Umbilical cord (tissue), 1 donor: ENCODE measurements at regions not wholly inside any gene's neighbourhood (a gene's known extent, or its start where the extent isn't known, plus 50 kb on each side); places are given as distances from the start of the nearest gene placed in this dataset.

ENCODE experiments used
- DNase-seq: peaks from one replicate; pipeline ENCODE4 v3.0.0-alpha.2; 2015; ENCODE audit warnings: low spot score

DNA sequence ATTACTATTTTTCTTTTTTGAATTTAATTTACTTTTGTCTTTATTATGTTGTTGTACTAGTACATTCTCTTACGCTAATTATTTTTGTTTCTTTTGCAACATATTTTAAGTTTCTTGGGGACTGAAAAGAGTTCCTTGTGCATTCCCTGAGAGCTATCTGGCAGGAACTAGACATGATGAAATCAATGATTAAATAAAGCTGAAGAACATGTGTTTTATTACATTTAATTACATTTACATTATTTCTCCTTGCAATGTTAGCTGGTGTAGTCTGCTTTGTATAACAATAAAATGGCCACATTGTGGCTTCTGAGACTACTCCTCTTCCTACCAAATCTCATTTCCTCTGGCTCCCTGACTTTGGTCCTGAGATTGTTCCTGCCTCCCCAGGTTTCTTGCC lies 244.9 kb downstream of the NDFIP2 start:
- no peak for DNase-seq

DNA sequence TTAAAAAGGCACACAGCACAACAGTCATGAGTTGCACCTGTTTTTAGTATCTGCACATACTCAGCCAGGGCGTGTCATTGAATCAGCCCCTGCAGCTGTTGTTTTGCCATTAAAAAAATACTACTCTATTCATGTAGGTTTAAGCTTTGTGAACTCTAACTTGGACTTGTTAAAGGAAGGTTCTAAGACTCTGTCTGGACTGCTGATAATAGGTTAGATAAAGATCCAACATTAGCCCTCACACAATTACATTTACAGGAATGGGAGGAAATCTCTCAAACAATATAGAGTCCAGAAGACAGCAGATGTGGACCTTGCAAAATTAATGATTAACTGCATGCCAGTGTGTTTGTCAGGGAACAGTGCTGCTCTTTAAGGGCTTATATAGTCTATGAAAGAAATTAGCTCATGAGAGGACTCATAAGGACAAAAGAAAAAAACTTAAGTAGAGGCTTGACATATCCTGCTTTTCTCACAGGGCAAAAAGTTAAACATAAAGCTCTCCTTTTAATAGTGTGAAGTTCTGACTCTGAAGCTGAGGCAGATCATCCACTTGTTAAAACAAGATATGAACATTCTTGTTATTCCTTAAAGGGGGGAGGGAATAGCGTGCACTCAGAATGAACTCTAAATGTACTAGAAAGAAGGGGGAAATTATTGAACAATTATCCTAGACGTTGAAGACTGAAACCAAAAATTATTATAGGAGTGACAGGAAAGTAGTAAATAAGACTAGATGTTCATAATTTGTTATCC lies 243.6 kb downstream of the NDFIP2 start:
- DNase-seq, result peak; percentile 59

DNA sequence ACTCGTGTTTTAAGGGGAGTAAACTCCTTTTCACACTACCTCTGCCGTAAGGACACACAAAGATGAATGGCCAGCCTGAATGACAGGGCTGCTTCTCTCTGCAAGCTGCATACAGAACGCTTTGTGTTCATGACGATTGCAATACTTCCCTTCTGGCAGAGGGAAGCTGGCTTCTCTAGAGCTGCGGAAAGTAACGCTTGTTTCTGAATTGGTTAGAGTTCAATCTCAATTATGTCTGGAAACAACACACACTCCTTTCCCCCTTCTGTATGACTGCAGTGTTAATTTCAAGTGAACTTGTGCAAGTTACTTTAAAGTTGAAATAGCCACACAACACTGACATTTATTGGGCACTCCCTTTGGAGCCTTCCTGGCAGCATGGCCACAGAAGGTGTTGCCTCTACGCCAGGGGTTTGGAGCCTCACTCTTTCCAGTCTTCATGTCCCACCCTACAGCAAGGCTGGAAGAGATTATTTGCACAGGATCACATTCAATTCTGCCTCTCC lies 242.6 kb downstream of the NDFIP2 start:
- DNase-seq, result peak; percentile 47

DNA sequence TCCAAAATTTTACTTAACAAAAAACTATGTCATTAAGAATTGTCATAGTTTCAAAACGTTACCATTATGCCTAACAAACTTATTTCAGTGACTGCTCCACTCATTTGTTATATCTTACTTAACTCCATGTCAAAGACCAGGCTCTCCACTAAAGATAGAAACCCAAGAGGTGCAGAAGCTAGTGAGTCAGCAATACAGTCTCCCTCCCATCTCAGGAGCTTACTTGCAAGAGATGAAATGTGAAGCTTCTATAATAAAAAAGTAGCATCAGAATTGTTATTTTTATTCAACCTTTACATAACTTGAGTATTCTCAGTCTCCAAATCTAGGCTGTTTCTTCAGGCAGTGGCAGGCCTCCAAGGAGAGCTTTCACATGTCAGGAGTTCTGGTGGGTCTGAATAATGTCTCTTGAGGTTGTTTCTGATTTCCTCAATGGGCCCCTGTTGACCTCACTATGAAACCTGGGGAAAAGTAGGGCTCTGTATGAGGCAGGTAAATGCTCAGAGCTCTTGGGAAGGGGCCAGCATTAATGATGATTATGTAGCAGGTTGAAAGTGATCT lies 242.0 kb downstream of the NDFIP2 start:
- DNase-seq, result peak; percentile 58

DNA sequence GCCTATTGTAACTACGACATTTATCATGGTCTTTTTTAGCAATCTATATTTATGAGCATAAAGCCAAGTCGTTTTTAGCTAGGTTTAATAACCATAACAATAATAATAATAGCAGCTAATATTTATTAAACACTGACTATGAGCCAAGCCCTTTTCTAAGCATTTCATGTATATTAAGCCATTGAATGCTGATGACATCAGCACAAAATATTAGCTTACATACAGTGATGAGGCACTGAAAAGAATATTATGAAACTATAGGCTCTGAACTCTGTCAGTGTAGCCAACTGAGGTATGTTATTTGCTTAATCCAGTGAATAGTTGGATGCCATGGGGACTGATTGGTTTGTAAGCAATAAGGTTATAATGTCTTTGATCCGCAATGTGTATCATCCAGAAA lies 235.2 kb downstream of the NDFIP2 start:
- DNase-seq, result no peak

DNA sequence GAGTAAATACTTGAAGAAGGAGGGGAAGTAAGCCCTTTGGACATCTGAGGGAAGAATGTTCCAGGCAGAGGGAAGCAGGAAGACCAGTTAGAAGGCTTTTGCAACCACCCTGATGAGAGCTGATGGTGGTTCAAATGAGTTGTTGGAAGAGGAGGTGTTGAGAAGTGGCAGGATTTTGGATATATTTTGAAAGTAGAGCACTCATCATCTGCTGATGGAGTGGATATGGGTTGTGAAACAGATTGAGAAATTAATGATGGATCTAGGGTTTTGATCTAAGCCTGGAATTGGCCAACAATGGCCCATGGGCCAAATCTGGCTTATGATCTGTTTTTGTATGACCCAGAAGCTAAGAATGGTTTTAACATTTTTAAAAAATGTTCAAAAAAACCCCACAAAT lies 230.7 kb downstream of the NDFIP2 start:
- DNase-seq, result no peak

DNA sequence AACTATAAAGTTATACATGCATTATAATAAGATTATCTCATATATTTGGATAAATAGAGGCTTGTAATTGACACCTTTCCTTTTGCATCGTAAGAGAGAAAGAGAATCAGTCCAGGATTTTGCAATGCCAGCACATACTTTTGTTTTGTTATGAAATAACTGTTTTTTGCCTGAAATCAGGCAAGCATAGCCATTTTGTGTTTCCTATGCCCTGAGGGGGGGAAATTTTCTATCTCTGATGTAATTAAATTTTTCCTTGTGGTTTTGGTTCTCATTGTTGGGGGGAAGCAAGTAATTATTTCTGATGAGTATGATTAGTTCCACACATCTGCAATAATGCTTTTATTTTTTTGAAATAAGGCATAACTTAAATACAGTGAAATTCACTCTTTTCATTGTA lies 229.4 kb downstream of the NDFIP2 start:
- DNase-seq, result no peak

DNA sequence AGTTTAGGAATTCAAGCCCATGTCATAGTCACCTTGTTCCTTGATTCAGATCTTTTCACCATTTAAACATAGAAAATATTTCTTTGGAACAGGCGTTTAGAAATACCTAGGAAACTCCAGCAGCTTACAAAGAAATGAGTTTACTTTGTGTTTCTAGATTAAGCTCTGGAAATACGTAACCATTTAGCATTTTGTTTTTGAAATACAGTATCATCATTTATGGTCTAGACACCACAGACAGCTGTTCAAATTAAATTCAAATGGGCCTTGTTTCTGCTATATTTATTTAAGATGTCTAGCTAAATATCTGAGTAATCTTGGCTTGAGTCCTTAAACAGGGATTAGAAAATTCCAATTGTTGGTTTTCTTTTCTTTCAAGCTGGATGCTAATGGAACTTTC lies 228.5 kb downstream of the NDFIP2 start:
- no peak for DNase-seq

DNA sequence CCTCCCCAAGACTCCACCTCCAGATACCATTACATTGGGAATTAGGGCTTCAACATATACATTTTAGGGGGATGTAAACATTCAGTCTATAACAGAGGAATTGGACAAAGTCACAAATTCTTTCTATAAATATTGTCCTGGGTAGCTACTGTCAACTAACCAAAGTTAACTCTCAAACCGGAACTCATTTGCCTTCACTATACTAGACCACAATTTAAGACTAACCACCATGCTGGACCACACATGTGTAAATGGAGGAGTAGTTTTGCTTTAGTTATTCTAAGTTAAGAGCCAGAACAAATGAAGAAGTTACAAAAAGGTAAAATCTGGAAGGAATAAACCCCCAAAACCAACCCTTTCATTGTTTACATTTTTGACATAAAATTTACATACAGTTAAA lies 222.8 kb downstream of the NDFIP2 start:
- DNase-seq, result no peak

DNA sequence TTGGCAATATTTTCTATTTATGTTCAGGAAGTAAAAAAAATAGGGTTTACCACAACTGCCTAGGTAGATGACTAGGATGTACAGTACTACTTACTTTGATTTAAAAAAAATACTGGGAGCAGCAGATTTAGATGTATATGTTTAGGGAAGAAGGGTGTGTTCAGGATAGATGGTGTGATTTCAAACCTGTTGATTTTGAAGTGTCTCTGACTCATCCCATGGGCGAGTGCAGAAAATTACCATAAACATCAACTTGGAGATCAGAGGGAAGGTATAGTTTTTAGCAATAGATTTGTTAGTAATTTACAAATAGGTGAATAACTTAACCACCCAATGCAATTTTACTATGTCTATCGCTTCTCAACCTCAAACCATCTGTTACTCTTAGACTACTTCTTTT lies 214.8 kb downstream of the NDFIP2 start:
- DNase-seq, result no peak

DNA sequence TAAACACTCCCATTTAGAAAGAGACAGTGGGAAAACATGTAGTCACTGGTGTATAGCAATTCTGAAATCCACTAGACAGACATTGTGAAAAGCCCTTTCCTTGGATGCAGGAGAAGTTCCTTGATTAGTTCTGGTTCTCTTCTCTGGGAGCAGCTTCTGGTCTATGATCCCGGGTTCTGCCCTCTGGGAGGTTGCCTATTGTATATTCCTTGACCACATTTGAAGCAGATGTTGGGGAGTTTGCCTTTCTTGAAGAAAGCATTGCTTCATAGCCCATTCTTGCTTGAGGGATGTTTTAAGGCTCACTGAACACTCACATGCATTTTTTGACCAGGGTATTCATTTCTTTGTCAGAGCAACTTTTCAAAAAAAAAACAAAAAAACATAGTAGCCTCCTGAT lies 211.9 kb downstream of the NDFIP2 start:
- no peak for DNase-seq

DNA sequence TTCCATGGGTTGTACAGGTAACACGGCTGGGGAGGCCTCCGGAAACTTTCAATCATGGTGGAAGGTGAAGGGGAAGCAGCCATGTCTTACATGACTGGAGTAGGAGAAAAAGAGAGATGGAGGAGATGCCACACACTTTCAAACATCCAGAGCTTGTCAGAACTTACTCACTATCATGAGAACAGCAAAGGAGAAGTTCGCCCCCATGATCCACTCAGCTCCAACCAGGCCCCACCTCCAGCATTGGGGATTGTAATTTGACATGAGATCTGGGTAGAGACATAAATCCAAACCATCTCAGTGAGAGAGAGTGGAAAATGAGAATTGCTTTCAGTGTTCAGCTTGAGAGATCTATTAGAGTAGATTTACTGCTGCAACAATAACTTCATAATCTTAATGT lies 210.9 kb downstream of the NDFIP2 start:
- DNase-seq, result no peak

DNA sequence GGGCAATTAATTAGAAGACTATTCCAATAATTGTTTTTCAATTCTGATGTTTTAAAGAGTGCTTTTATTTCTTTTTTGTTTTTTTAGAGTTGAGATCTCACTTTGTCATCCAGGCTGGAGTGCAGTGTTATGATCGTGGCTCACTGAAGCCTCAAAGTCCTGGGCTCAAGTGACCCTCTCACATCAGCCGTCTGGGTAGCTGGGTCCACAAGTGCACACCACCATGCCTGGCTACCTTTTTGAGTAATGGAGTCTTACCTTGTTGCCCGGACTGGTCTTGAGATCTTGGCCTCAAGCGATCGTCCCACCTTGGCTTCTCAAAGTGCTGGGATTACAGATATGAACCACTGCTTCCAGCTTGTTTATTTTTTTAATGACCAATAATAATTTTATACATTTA lies 207.8 kb downstream of the NDFIP2 start:
- no peak for DNase-seq

DNA sequence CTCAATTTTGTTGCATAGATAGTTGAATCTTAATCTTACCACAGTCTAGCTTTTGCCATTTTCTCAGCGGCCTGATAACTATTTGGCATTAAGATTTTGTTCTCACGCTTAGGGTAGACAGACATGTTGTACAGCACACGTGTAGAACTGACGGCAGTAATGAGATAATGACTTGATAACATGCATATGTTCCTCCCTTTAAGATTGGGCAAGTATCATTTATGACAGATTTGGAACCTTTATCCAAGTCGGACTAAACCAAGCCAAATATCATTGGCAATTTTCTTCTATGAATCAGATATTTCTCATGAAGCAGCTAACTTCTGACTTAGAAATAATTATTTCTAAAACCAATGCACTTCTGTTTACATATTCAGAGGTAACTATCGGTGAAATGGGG lies 205.5 kb downstream of the NDFIP2 start:
- DNase-seq, result no peak

DNA sequence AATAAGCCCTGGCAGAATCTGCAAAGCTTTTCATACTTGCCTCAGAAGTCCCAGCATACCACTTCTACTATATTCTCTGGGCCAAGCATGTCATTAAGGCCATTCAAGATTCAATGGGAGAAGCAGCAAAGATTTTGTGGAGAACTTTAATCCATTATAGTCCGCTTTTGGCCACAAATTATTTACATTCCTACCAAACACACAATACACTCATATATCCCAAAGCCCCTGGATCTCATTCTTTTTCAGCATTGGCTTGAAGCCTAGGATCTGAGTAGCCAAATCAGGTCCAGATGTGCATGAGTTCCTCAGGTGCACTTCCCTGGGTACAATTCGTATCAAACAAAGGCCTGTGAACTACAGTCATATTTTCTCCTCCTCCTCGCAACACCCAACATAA lies 203.4 kb downstream of the NDFIP2 start:
- DNase-seq, result no peak

DNA sequence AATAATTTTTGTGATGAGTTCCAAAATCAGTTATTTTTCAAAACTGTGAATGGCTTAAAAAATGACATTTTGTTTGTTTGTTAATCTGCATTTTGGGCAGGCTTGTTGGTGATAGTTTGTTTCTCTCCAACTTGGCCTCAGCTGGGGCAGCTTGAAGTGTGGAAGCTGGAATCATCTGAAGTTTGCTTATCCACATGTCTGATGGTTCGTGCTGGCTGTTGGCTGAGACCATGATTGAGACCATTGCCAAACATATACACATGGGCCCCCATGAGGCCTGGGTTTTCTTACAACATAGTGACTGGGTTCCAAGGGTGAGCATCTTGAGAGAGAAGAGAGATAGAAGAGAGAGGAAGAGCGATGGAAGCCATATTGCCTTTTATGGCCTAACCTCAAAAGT lies 201.2 kb downstream of the NDFIP2 start:
- no peak for DNase-seq

DNA sequence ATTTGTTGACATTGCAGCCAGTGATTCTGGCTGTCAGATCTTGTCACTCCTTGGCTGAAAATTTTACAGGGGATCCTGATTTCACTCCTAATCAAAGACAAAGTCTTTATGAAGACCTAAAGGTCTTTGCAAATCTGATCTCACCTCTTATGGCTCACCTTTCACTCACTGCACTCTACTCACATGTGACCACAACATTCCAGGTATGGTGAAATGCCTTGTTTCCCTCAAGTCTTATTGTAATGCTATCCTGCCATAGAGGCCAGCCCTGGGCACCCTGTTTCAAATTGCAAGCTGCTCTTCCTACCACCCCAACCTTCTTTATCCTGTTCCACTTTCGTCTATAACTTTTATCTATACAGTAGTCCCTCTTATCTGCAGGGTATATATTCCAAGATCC lies 200.1 kb downstream of the NDFIP2 start:
- no peak for DNase-seq

DNA sequence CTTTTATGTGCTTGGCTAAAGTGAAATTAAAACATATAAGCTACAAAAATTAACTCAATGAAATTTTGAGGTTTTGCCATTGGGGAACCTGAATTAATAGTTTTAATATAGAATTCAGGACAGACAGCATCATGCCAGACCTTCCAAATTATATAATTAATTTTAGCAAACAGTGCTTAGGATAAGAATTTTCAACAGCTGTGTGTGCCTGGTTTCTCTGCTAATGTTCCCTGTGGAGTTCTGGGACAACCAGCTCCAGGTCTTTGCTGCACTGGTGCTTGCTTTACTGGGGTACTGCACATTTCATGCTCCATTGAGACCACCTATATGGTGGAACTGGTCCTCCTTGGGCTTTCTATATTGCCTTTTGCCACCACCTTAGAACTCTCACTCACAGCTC lies 199.5 kb downstream of the NDFIP2 start:
- no peak for DNase-seq

DNA sequence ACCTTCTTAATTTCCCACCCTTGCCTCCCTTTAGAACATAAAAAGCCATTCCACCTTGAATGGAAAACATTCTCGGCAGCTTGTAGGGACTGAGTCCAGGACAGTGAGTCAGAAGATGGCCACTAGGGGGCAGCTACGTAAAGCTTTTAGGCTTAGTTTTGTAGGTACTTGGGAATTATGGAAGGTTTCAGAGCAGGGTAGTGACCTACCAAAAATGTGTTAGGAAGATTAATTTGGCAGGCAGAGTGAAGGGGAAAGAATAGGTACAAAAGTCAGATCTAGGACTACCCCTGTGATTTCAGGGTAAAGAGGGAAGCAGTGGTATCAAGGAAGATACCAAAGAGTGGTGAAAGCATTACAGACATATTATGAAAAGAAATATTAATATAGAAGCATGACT lies 198.4 kb downstream of the NDFIP2 start:
- DNase-seq, result peak; percentile 64

DNA sequence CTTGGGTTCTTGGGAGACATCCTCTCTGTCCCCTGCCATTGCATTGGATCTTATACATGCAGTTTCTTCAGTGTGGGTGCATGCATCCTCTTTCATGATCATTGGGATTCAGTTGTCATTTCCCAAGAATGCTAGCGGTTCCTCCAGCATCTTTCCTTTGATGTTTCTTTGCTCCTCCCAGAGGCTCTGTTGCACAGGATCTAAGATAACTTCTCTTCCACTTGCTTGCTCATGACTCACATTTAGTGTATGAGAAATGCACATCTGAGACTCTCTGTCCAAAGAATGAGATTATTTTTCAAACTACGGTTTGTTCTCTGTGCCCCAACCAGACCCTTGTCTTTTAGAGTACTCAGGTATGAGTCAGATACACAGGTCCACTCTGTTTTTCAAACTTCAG lies 197.1 kb downstream of the NDFIP2 start:
- DNase-seq, result peak; percentile 57

DNA sequence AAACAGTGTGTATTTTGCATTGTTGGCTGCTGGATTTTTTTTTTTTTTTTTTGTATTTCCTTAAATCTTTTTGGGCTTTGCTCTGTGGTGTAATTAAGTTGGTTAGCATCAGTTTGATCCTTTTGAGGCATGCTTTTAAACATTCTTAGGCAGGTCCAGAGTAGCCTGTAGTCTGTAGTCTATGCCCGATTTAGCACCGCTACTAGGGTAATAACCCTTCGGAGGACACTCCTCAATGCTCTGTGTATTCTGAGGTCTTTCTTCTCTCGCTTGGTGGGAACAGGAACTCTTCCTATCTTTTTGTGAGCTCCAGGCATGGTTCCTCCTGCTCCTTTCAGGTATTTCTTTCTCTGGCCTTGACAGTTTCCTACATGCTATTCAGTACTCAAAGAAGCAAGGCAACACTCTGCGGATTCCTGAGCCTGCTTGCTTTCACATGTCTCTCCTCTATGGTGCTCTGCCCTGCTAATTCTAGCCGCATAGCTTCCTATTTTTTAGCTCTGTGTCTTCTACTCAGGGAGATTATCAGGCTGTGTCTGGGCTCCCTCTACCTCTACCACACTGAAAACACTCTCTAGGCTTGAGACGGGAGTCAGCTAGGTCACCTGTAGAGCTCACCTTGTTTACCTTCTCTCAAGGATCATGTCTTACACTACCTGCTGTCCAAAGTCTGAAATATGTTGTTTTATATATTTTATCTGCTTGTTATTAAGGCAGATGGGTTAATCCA lies 195.1 kb downstream of the NDFIP2 start:
- DNase-seq, result peak; percentile 27

DNA sequence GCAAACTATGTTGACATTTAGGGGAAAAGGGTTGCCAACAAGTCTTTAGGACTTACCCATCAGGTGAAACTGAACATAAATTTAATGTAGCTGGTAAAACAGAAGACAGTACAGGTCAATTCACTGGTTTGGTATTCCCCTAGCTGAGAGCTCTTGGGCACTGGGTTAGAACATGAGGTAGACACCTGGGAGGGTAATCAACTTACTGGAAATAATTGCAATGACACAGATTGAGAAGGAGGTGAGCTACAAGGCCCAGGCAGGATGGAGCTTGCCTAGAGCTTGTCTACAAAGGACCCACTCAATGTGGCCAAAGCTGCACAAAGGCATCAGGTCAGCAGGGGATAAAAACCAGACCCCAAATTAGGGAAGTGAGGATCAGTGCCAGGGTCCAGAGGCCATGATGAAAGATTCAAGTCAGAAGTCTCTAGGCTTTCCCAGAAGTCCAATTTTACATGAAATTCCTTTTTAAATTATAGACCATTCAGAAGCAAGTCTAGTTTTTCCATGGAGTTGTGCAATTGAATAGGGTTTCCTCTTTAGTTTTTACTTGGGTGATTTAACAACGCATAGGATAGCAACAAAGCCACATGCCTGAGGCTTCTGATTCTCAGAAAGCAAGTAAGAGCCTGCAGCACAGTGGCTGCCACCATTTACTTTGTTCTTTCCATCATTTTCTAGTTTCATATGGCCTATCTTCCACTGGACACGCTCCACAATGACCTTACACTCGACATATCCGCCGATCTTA lies 194.0 kb downstream of the NDFIP2 start:
- DNase-seq, result no peak
